ENCODE measurements at regions not wholly inside any gene's neighbourhood (a gene's known extent, or its start where the extent isn't known, plus 50 kb on each side); places are given as distances from the start of the nearest gene placed in this dataset.
"Not testable (repeated sequence)": the region's sequence is repeated elsewhere in the genome, so short reads cannot be mapped to it uniquely, and the experiment has no call there.

DNA sequence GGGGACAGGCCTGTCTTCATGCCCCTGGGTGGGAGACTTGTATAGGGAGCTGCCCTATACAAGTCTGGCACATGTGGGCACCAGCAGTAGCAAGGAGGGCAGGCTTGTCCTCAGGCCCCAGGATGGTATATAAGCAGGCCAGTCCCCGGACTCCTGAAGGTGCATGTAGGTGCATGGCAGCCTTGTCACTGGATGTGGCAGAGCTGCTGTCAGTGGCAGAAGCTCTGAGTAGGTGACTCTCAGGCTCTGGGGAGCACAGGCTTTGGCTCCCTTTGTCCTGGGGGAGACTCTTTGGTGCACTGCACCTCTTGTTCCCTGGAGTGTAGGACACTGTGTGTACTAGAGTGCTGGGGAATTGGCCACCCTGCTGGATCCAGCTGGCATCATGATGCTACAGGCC, 376.7 kb upstream of the DIPK2B start:
- DNase-seq (ENCODE audit: low spot score): no peak

DNA sequence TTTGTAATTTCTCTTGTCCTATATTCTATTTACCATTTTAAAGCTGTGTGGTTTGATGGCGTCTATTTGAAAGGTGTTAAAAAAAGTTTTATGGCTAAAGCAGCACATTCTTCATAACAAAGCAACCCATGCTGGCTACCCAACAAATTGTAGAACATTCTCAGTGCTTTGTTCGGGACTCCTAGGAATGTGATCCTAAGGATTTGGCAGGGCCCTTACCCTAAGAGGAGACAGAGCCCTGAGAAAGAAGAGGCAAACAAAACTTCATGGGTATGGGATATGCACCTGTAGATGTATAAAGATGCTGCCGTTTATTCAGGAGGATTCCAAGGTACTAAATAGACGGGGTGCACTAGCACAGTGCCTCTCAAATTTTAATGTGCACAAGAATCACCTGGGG, 370.8 kb upstream of the DIPK2B start:
- DNase-seq (ENCODE audit: low spot score): no peak

DNA sequence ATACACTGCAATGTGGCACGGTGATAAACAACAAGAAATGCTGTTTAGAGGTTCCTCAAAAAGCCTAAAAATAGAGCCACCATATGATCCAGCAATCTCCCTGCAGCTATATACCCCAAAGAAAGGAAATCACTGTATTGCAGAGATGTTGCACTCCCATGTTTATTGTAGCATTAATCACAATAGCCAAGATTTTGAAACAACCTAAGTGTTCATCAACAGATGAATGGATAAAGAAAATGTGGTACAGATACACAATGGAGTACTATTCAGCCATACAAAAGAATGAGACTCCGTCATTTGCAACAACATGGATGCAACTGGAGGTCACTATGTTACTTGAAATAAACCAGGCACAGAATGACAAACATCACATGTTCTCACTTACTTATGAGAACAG, 365.8 kb upstream of the DIPK2B start:
- no peak for DNase-seq (ENCODE audit: low spot score)

DNA sequence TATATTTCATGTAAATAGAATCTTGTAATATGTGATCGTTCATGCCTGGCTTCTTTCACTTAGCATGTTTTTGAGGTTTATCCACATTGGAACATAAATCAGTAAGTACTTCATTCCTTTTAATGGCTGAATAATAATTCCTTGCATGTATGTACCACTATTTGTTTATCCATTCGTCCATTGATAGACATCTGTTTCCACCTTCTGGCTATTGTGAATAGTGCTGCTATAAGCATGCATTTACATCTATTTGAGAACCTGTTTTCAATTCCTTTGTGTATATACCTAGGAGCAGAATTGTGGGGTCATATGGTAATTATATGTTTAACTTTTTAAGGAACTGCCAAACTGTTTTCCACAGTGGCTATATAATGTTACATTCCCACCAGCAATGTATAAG, 356.7 kb upstream of the DIPK2B start:
- no peak for DNase-seq (ENCODE audit: low spot score)

DNA sequence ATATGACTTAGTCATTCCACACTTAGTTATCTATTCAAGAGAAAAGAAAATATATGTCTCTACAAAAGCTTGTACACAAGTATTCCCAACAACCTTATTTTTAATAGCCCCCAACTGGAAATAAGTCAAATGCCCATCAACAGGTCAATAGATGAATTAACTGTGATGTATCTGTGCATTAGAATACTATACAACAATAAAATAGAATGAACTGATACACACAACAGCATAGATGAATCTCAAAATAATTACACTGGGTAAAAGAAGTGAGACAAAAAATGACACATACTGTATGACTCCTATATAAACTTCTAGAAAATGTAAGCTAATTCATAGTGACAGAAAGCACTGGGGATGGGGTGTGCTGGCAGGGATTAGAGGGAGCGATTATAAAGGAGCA, 354.1 kb upstream of the DIPK2B start:
- DNase-seq (ENCODE audit: low spot score): no peak

DNA sequence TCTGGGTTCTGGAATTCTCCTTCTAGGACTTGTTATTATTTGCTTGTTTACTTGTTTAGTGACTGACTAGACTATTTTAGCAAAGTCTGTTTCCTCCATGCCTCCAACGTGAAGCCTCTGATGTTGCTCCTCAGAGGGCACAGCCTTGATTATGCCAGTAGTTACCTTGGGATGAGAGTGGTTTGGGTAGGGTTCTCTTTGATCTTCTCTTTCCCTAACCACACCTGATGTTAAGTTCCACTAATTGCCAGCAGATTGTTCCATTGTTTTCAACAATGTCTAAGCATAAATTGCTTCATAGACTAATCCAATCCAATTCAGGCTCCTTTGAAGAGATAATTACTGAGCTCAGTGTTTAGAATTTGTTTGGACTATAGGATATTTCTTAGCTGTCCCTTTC, 352.7 kb upstream of the DIPK2B start:
- no peak for DNase-seq (ENCODE audit: low spot score)

DNA sequence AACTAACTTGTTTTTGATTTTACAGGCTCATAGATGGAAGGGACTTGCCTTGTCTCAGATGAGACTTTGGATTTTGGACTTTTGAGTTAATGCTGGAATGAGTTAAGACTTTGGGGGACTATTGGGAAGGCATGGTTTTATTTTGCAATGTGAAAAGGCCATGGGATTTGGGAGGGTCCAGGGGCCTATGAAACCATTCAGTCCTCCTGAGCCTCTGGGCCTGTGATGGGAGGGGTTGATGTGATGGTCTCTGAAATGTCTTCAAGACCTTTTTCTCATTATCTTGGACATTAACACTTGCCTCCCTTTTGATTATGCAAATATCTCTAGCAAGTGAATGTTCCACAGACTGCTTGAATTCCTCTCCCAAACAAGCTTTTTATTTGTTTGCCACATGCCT, 346.0 kb upstream of the DIPK2B start:
- DNase-seq (ENCODE audit: low spot score): not testable (repeated sequence)

DNA sequence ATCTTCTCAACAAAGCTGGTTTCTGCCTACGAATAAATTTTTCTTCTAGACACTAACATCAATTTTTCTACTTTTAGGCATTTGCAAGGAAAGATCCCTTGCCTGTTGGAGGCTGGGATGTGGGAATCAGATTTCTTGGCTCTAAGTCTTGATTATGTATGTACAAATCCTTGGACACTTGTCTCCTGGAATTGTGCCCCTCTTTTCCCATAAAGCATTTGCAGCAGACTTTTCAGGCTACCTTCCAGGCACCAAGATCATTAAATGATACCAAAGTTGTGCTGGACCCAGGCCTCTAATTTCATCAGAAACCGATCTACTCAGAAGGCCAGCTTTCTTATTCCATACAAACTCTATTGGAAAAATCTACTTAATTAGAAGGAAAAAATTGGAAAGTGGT, 339.5 kb upstream of the DIPK2B start:
- DNase-seq (ENCODE audit: low spot score): no peak

DNA sequence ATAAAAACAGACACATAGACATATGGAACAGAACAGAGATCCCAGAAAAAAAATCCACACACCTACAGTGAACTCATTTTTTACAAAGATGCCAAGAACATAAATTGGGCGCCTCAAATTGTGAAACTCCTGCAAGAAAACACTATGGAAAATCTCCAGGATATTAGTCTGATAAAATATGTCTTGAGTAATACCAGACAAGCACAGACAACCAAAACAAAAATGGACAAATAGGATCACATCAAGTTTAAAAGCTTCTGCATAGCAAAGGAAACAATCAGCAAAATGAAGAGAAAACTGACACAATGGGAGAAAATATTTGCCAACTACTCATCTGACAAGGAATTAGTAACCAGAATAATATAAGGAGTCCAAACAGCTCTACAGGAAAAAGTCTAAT, 337.3 kb upstream of the DIPK2B start:
- DNase-seq (ENCODE audit: low spot score): no peak

DNA sequence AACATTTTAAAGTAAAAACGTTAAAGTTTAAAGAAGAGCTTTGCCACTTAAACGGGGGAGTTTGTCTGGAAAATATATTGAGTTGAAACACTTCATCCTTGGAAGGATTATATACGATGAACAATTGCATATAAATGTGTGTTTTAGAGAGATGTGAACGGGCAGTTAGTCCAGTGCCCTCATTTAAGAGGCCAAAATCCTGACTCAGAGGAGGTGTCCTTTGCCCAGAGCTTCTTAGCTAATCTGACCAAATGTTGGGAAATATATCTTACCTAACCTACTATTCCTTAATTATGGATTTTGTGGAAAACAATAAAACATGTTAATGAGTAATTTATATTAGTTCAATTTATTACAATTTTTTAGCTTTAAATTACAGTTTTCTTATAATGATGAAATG, 327.2 kb upstream of the DIPK2B start:
- DNase-seq (ENCODE audit: low spot score): no peak

DNA sequence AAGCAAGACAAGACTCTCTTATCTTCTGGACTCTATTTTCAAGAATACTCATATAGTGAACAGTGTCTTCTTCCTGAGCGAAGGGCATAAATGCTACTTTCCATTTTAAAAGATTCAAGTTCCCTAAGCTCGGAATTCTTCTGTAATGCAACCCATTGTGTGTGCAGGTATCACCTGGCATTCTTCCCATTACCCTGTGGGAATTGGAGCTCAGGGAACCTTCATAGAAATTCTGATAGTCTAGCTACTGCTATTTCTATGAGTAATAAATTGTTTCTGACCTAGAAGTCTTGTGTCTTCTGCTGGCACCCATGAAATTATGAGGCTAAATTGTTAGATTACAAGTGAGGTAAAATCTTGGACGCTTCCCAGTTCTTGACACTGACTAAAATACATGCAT, 324.1 kb upstream of the DIPK2B start:
- DNase-seq (ENCODE audit: low spot score): no peak

DNA sequence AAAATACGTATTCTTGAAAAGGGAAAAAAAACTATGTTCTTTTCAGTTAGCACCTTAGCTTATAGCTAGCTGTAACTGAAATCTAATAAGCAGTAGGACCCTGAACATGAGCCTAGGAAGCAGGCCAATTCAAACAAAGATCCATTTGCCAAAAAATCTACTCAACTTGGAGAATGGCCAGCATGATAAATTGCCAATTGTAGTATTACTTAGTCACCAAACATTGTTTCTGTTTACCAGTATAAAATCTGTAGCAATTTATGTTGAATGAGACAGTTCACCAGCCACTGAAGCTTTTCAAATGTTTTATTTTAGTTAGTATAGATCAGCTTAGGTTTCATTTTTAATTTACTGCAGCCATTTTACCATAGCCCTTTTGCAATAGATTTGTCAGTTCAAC, 323.6 kb upstream of the DIPK2B start:
- no peak for DNase-seq (ENCODE audit: low spot score)

DNA sequence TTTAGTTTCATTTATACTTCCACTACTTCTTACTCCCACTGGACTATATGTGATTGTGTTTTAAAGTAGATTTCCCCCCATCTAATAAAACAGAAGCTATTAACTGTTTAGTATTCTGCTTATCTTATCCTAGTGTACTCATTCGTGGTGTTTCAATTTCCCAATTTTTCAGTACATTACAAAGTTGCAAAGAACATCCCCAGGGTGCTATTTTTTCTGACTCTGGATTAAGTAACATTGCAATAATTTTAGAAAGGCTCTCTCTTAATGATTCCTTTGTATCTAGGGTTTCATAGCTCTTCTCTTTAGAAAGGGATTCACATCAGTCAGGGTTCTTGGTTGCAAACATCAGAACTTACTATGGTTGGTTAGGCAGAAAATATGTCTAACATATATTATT, 317.9 kb upstream of the DIPK2B start:
- DNase-seq (ENCODE audit: low spot score): no peak

DNA sequence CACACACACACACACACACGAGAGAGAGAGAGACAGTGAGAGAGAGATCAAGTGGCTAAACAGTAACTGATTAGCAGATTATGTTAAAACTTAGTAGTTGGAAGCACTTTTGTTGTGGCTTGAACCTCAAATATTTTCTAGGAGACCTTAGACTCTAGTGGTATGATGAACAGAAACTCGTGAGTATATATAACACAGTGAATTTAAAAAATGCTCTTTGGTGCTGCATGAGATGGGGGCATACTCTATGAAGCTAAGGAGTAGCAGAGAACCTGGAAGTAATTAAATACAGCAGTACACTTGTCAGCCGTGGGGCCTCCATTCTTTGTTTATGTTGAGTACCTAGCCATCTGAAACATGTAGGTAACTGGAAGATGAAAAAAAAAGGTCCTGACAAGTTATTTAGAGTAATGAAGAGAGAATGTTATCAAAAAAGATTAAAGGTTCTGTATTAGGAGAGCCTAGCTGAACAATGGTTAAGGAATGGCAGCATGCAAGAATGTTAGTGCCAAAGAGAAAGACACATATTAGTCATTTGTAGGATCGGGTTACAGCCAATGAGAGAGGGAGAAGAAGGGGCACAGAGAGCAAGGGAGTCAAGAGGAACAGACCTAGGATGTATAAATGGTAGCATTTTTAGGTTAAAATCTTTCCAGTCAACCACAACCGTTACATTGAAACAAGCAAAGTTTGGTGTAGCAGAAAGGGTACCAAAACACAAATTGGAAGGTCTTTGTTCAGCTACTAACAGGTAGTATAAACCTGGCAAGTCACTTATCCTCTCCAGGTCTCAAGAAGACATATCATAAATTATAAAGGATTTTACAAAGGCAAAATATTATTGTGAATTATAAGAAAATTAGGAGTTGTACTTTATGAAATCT, 316.7 kb upstream of the DIPK2B start:
- DNase-seq (ENCODE audit: low spot score): no peak

DNA sequence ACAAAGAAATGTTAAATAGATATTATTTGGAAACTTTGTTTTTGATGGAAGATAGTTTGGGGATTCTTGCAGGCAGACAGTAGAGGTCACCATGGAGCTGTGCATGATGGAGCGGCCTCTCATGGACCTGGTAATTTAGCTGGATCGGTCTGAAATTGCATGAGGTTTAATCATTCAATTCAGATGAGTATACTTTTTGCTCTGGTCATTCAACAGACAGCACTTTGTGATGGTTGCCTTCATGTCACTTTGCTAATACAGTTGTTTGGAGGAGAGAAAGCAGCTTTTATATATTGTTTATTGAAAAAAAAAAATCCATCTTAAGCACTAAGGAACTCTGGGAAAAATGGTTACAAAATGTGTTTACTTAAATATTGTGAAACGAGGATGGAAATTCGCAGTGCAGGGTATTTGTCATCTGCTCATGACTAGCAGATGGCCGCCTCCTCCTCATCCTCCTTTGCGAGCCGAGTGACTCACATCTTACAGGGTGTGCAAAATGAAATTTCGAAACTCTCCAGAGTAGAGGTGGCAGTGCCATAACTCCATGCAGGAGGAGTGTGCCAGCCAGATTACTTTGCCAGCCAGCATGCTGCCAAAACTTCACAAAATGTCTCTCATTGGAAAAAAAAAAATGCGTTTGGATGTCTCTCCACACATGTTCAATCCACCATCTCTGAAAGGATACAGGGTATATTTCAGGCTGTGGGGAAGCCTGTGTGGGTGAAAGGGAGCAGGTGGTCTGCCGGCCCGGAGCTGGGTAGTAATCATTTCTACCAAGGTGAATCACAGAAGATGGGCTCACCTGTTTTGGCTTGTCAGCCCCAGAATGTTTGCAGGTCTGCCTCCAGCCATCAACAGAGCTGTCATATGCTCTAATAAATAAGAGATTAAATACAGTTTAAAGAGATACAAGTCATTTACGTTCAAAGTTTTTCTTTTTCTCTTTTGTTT, 314.9 kb upstream of the DIPK2B start:
- DNase-seq (ENCODE audit: low spot score): peak; percentile 74

DNA sequence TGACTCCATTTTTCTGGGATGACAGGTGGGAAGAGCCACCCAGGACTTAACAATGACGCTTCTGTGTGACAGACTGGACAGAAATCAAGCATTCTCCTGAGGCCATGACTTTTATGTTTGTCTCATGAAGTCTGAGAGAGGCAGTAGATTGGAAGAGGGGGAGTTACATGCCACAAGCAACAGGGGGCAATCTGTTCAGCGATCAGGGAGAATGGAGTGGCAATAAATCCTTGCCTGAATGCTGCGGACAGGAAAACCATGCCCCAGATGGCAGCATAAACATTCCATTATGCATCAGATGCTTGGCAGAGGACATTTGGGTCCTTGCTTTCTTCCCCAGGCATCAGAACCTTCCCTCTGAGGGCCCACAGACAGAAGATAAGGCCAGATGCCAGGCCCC, 312.4 kb upstream of the DIPK2B start:
- DNase-seq (ENCODE audit: low spot score): no peak

DNA sequence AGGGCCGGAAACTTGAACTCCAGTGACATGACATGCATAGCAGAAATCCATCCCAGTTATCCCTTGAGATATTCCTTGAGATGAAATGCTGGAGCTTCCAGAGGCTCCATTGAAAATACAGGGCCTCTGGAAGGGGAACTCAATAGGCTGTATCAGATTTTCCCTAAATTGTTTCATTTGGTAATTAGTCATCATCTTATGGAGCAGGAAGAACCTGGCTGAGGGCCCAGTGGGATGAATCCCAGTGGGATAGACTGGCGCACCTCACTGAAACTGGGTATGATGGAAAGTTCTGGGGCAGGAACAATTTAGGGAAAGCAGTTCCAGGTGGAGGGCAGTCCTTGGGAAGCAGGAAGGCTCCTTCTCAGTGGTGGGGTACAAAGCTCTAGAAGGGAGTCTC, 307.8 kb upstream of the DIPK2B start:
- DNase-seq (ENCODE audit: low spot score): no peak

DNA sequence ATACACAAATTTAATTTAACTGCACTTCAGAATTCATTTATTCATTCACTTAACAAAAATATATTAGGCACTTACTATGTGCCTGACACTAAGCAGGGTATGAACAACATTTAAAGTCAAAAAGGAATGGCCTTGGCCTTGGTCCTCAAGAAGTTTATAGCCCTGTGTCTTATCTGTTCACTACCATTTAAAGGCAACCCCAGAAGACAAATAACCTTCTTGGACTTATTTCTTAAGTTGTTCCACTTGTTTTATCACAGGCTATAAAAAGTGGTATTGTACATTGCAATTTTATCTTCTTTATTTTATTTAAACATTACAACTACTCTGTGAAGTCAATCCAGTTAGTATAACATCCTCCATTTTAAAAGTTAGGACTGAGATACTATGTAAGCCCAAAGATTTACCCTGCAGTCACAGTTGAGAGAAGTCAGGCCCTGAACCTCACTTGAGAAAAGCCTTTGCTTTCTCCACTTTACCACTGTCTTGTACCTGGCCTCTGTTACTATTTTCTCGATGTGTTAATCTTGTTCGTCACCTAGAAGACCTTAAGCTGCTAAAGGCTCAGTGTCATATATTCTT, 305.6 kb upstream of the DIPK2B start:
- DNase-seq (ENCODE audit: low spot score): no peak

DNA sequence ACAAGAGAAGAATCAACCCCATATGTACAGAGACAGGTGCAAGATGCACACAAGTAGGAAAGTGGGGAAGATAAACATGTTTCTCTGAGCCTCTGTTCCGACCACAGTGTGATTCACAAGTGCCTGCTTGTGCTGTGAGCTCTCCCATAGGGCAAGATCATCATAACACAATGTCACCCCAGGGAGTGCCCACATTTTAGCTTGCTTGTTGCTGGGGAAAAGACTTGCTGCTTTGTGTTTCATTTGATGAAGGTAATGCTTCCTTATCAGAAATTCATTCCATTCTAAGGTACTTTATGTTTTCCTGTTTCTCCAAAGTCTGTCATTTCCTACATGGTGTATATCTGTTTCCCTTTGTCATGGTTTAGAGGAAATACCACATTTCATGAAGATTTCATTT, 304.5 kb upstream of the DIPK2B start:
- peak; percentile 44 for DNase-seq (ENCODE audit: low spot score)

DNA sequence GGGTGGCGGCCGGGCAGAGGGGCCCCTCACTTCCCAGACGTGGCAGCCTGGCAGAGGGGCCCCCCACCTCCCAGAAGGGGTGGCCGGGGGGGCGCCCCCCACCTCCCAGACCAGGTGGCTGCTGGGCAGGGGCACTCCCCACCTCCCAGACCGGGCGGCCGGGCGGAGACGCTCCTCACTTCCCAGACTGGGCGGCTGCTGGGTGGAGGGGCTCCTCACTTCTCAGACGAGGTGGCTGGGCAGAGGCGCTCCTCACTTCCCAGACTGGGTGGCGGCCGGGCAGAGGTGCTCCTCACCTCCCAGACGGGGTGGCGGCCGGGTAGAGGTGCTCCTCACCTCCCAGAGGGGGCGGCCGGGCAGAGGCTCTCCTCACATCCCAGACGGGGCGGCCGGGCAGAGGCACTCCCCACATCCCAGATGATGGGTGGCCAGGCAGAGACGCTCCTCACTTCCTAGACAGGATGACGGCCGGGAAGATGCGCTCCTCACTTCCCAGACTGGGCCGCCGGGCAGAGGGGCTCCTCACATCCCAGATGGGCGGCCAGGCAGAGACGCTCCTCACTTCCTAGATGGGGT, 303.2 kb upstream of the DIPK2B start:
- DNase-seq (ENCODE audit: low spot score): not testable (repeated sequence)

DNA sequence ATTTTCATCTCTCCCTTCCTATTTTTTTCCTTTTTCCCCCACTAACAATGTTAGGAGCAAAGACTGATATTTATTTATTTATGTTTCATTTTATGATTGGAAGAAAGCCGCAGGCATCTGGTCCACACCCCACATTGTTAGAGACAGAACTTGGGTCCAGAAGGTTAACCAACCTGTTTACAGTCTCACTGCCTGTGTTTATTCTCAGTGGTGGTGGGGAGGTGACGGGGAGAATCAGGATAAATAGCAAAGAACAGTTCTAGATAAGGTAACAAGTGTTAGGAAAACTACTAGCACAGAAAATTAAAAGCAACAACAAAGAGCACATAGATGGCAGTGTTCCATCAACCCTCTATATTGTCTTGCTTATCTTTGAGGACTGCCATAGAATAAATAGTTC, 301.7 kb upstream of the DIPK2B start:
- peak; percentile 66 for DNase-seq (ENCODE audit: low spot score)

DNA sequence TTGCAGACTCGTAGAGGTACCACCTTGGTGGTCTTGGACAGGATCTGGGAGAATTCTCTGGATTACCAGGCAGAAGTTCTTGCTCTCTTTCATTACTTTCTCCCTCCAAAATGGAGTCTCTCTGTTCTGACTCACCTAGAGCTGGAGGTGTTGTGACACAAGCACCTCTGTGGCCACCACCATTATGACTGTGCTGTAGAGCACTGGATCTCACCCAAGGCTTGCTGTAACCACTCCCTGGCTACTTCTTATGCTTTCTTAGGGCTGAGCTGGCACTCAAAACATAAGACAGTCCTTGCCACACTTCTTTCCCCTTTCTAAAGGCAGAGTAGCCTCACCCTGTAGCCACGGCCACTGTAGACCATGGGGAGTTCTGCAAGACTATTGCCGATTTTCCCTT, 296.6 kb upstream of the DIPK2B start:
- DNase-seq (ENCODE audit: low spot score): no peak

All from LoVo (cell line).